HuH-7 (cell line): ENCODE measurements at regions not wholly inside any gene's neighbourhood (a gene's known extent, or its start where the extent isn't known, plus 50 kb on each side); places are given as distances from the start of the nearest gene placed in this dataset.
A peak's percentile ranks its signal among the peaks of the same experiment; 100 is the strongest.

Experiments used
- DNase-seq: peaks from one replicate; pipeline ENCODE4 v3.0.0; 2011; ENCODE audit warnings: low spot score

DNA sequence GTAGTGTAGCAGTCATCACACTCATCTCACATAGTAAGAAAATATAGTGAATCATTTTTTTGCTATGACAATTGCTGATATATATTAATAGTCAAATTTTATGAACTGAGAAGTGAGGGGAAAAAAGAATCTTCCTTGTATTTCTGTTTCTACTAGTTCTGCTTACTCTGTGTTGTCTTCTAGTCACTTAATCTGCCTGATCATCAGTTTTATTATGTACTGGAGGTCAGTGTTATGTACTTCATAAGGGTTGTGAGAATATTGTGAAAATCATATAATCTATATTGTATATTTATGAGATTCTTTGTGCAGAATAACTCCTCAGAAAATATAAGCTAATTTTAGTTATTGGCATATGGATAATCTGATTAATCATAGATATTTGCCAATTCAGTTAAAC is 546.9 kb upstream of the RIOK2 start:
- no peak for DNase-seq

GRCh38 chr5:97735209-97735608 is 552.2 kb upstream of the RIOK2 start:
- DNase-seq, result no peak

GRCh38 chr5:97737608-97738007 is 554.6 kb upstream of the RIOK2 start:
- DNase-seq, result no peak

GRCh38 chr5:97745817-97746216 is 562.8 kb upstream of the RIOK2 start:
- DNase-seq, result no peak

- DNase-seq, result no peak
Observed at GRCh38 chr5:97750576-97750975, 567.5 kb upstream of the RIOK2 start.

- no peak for DNase-seq
Observed at GRCh38 chr5:97751540-97751939, 568.5 kb upstream of the RIOK2 start.

GRCh38 chr5:97752871-97753270 is 569.8 kb upstream of the RIOK2 start:
- no peak for DNase-seq

DNA sequence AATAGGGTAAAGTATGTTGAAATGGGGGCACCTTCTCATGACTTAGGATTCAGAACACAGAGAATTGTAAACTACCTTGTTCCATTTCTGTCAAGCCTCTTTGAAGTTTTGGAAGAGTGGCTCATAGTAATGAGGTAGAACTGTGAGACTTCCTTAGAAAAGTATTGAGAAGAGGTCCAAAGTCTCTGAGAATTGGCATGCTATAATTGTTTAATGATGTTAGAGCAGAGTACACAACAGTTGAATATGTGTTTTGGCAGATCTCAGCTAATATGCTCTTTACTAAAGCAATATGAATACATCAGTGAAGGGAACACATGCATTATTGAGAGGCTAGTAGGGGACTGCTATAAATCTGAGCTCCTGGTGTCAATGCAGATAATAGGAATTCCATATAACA is 579.4 kb upstream of the RIOK2 start:
- no peak for DNase-seq

DNA sequence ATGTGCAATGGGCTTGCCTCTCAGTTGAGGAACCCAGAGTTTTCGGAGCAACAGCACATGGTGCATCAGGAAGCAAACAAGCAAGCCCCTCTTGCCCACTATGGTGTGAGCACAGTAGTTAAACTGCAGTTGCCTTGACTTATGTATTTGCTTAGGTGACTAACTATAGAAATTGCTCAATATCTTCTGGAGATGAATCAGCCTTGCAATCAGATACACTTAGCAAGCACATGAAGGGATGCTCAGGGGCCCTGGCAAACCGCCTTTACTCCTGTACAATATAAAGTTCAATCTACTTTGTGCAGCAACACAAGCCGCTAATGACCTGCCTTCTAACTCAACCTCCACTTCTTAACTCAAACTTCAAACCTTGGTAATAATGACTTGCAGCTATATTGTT is 581.7 kb upstream of the RIOK2 start:
- no peak for DNase-seq

- DNase-seq, result no peak
Observed at GRCh38 chr5:97778451-97778850, 595.4 kb upstream of the RIOK2 start.

DNA sequence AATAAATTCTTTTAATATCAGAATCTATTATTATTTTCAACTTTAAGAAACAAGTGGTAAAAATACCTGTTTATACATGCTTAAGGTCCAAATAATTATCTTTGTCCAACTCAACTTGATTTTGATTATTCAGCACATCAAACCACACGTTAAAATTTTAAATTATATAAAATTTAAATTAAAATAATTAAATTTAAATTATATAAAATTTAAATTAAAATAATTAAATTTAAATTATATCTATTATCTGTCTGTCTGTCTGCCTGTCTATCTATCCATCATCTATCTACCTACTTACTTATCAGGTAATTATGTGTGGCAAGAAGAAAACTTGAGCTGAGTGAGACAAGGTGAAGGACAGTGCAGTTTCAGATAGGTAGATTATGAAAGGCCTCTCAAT is 605.3 kb upstream of the RIOK2 start:
- DNase-seq, result no peak

- no peak for DNase-seq
Observed at GRCh38 chr5:97797994-97798451, 615.0 kb upstream of the RIOK2 start.

DNA sequence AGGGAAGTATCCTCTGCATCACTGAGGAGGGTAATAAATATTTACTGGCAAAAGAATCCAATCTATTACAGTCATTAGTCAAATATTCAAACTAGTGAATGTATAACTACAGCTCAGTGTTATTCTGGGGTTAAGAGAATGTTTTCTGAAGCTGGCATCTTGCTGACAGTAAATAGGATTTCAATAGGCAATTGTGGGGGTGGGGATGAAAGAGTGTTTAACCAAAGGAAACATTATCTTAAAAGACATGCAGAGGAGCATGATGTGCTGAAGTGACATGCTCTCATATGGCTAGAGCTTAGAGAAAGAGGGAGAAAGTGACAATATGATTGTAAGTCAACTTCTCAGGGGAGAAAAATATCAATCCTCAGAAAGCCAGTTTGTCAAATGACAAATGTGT is 618.4 kb upstream of the RIOK2 start:
- DNase-seq, result no peak

GRCh38 chr5:97820138-97820537 is 637.1 kb upstream of the RIOK2 start:
- DNase-seq, result no peak

GRCh38 chr5:97832645-97833296 is 649.7 kb upstream of the RIOK2 start:
- DNase-seq, result no peak

GRCh38 chr5:97834561-97834960 is 651.5 kb upstream of the RIOK2 start:
- DNase-seq, result no peak

- DNase-seq, result no peak
Observed at GRCh38 chr5:97835112-97835511, 652.1 kb upstream of the RIOK2 start.

GRCh38 chr5:97836816-97837215 is 653.8 kb upstream of the RIOK2 start:
- no peak for DNase-seq

DNA sequence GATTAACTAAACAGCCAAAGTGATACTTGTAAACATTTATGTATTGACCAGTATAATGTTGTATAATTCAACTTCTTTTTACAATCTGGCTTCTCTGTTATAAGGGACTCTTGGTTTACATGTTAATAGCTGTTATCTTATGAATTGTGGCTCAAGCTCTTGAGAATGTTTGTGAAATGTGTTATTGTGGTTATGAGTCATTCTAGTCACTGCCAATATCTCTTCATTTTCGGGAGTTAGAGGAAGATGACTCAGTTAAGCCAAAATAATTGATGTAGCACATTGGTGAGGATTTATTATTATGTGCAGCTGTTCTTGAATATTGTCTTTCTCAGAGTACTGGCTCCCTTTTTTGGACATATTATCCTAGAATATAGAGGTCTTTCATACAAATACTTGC is 655.2 kb upstream of the RIOK2 start:
- DNase-seq, result no peak

GRCh38 chr5:97839341-97840086 is 656.5 kb upstream of the RIOK2 start:
- no peak for DNase-seq

GRCh38 chr5:97840643-97841042 is 657.6 kb upstream of the RIOK2 start:
- no peak for DNase-seq

GRCh38 chr5:97842687-97843086 is 659.6 kb upstream of the RIOK2 start:
- no peak for DNase-seq

GRCh38 chr5:97844797-97845196 is 661.8 kb upstream of the RIOK2 start:
- peak; percentile 2 for DNase-seq

- DNase-seq, result no peak
Observed at GRCh38 chr5:97846643-97847042, 663.6 kb upstream of the RIOK2 start.
